PC-3 (cell line): ENCODE measurements at regions not wholly inside any gene's neighbourhood (a gene's known extent, or its start where the extent isn't known, plus 50 kb on each side); places are given as distances from the start of the nearest gene placed in this dataset.

Source experiments
- ATAC-seq: fragments of 200-7000 bp; cut with Tn5 transposase; 2 replicates; pipeline ENCODE4 v1.9.1; 2020; ENCODE audit warnings: mild to moderate bottlenecking, moderate library complexity
- BruUV-seq: library from RNA; stranded (reverse); fragments of 400-500 nt; replicated peaks from 2 replicates; lab custom pipeline; 2021; lab: Mats Ljungman, UMichigan
- CTCF ChIA-PET: fragments of 300-600 bp; sonication (Branson Sonifier 250); formaldehyde crosslinking; loops from one replicate; lab custom pipeline; 2022; ENCODE audit warnings: antibody characterized with exemption; lab: Charles Lee
- POLR2A ChIA-PET: fragments of 300-600 bp; sonication (Branson Sonifier 250); formaldehyde crosslinking; loops from one replicate; lab custom pipeline; 2022; ENCODE audit warnings: antibody characterized with exemption; ENCODE audit not compliant: unreplicated experiment; lab: Charles Lee
- DNase-seq: peaks from one replicate; pipeline ENCODE4 v3.0.0-alpha.2; 2015
- H2AFZ ChIP-seq: fragments of 300-600 bp; sonication (generic); 2 replicates; pipeline ENCODE4 v1.6.0; 2016; ENCODE audit warnings: antibody characterized with exemption, low read length
- H3F3A ChIP-seq: fragments of 300-600 bp; sonication (generic); one replicate; pipeline ENCODE4 v1.6.0; 2017; ENCODE audit warnings: antibody characterized with exemption, low read length, control low read depth, mild to moderate bottlenecking; ENCODE audit not compliant: unreplicated experiment
- H3K27ac ChIP-seq: fragments of 300-600 bp; sonication (generic); 2 replicates; pipeline ENCODE4 v1.5.1; 2016; ENCODE audit warnings: mild to moderate bottlenecking, low read length
- H3K27me3 ChIP-seq: fragments of 300-600 bp; sonication (generic); 2 replicates; pipeline ENCODE4 v1.6.1; 2016; ENCODE audit warnings: low read length, mixed read lengths
- H3K36me3 ChIP-seq: fragments of 300-600 bp; sonication (generic); 2 replicates; pipeline ENCODE4 v1.6.1; 2016; ENCODE audit warnings: low read depth, mixed run types, low read length, mixed read lengths
- H3K4me1 ChIP-seq: fragments of 300-600 bp; sonication (generic); 2 replicates; pipeline ENCODE4 v1.5.1; 2016; ENCODE audit warnings: low read length; ENCODE audit not compliant: insufficient read depth
- H3K4me2 ChIP-seq: fragments of 300-600 bp; sonication (generic); 2 replicates; pipeline ENCODE4 v1.6.0; 2016; ENCODE audit warnings: low read length
- H3K4me3 ChIP-seq: fragments of 300-600 bp; sonication (generic); 2 replicates; pipeline ENCODE4 v1.5.1; 2016; ENCODE audit warnings: mild to moderate bottlenecking, low read length, mixed read lengths
- H3K79me2 ChIP-seq: fragments of 300-600 bp; sonication (generic); 2 replicates; pipeline ENCODE4 v1.6.1; 2017; ENCODE audit warnings: low read length, mixed read lengths
- H3K9ac ChIP-seq: fragments of 300-600 bp; sonication (generic); 2 replicates; pipeline ENCODE4 v1.6.0; 2016; ENCODE audit warnings: mild to moderate bottlenecking, low read length
- H3K9me2 ChIP-seq: fragments of 300-600 bp; sonication (generic); replicated peaks from 2 replicates; pipeline ENCODE4 v1.6.1; 2016; ENCODE audit warnings: mixed run types, low read length, mixed read lengths
- H3K9me3 ChIP-seq: fragments of 300-600 bp; sonication (generic); 2 replicates; pipeline ENCODE4 v1.6.1; 2016; ENCODE audit warnings: low read length, mixed read lengths
- H4K20me1 ChIP-seq: fragments of 300-600 bp; sonication (generic); 2 replicates; pipeline ENCODE4 v1.6.1; 2016; ENCODE audit warnings: low read length, mixed read lengths
- CTCF ChIP-seq: fragments of 300-600 bp; sonication (generic); conservative IDR thresholded peaks from 2 replicates; pipeline ENCODE4 v1.5.1; 2017; ENCODE audit warnings: antibody characterized with exemption, low read depth, mild to moderate bottlenecking, low read length
- EZH2 ChIP-seq: fragments of 300-600 bp; sonication (generic); IDR thresholded peaks from one replicate; pipeline ENCODE4 v1.6.1; 2017; ENCODE audit warnings: antibody characterized with exemption, mild to moderate bottlenecking, low read length; ENCODE audit not compliant: unreplicated experiment
- EZH2phosphoT487 ChIP-seq: fragments of 300-600 bp; sonication (generic); IDR thresholded peaks from 2 replicates; pipeline ENCODE4 v1.6.1; 2018; ENCODE audit warnings: mild to moderate bottlenecking, antibody characterized with exemption, low read length, borderline replicate concordance
- intact Hi-C: fragments of 100-400 bp; cut with micrococcal nuclease; formaldehyde crosslinking; loops from 2 replicates; pipeline ENCODE4 v1.9.0; 2023

DNA sequence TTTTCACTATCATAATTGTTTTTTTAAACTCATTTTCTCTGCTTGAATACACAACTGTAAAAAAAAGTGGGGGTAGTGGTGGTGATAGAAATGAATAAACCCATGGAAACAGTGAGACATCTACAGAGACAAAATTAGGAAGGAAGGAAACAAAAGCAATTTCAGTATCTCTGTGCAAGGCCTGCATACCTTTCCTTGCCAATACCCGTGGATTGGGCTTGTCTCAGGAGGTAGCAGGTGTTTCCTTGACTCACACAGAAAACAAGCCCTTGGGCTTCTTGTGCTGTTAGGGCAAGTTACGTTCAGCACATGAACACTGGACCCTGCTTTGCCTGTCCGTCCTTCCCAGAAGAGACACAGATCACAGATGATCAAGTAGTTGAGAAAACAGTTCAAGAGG lies 372.2 kb downstream of the ZSWIM6 start:
- Histone ChIP-seq H3K36me3 (no peaks in the 10 kb centered on the region), H3F3A (no peaks in the 10 kb centered on the region), H3K4me2 (no peak overlapping the region), H4K20me1 (no peaks in the 10 kb centered on the region), H3K9ac (no peak overlapping the region), H2AFZ (no peak overlapping the region), H3K9me3 (no peaks in the 10 kb centered on the region), H3K27me3 (peaks cover 10% of the 10 kb centered on the region; the same call in 1 of the 2 replicates), H3K4me1 (no peaks in the 10 kb centered on the region), H3K79me2 (no peaks in the 10 kb centered on the region), H3K4me3 (no peak overlapping the region), H3K9me2 (no peaks in the 10 kb centered on the region), H3K27ac (no peak overlapping the region)
- no TSS peak for BruUV-seq
- no peak for TF ChIP-seq EZH2phosphoT487
- no peak for TF ChIP-seq CTCF
- TF ChIP-seq EZH2 = no peak
- POLR2A ChIA-PET = no interaction called here
- DNase-seq (no peak), ATAC-seq (no peak)
- CTCF ChIA-PET = no interaction called here
- intact Hi-C loops = no loop called here

DNA sequence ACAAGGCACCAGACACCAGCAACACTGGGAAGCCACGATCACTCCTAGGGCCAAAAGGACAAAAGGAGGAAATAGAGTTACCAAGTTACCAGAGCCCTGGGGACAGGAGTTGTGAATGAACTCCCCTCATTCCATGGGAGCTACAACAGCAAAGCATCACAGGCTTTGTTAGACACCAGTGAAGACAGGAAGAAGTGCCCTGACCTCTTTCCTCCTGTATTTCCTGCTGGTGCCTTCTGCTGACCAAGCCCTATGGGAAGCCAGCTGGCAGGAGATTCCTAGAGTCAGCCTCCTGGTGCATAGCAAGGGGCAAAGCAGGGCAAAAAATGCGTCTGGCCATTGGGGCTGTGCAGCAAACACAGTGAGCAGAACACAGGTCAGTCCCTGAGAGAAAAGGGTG lies 374.7 kb downstream of the ZSWIM6 start:
- Histone ChIP-seq H3K79me2 (no peaks in the 10 kb centered on the region), H3K9ac (no peak overlapping the region), H3K27ac (no peak overlapping the region), H3K4me2 (no peak overlapping the region), H3K9me3 (no peaks in the 10 kb centered on the region), H3K27me3 (peaks cover 10% of the 10 kb centered on the region; the same call in 1 of the 2 replicates), H3K36me3 (no peaks in the 10 kb centered on the region), H3K9me2 (no peaks in the 10 kb centered on the region), H2AFZ (no peak overlapping the region), H3K4me3 (no peak overlapping the region), H4K20me1 (no peaks in the 10 kb centered on the region), H3K4me1 (no peaks in the 10 kb centered on the region), H3F3A (no peaks in the 10 kb centered on the region)
- CTCF ChIA-PET = no interaction called here
- ATAC-seq (no peak), DNase-seq (no peak)
- TF ChIP-seq EZH2 = no peak
- TF ChIP-seq CTCF = no peak
- POLR2A ChIA-PET = no interaction called here
- intact Hi-C loops = no loop called here
- BruUV-seq = no TSS peak

DNA sequence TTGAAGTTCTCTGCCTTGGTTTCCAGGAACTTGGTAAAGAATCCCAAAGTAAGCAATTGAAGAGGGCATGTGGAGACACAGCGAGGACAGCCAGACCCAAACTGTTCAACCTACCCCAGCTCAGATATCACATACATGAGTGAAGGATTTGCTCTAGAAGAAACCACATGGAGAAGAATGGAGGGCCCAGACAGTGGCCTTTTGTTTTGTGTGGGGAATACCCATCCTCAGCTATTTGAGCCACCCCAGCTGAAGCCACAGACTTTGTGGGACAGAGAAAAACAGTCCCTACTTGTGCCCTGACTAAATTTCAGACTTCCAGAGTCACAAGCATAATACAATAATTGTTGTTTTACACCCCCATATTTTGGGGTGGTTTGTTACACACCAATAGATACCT lies 387.1 kb downstream of the ZSWIM6 start:
- Histone ChIP-seq H3K79me2 (no peaks in the 10 kb centered on the region), H4K20me1 (no peaks in the 10 kb centered on the region), H2AFZ (no peak overlapping the region), H3K36me3 (no peaks in the 10 kb centered on the region), H3K4me1 (no peaks in the 10 kb centered on the region), H3K9ac (no peak overlapping the region), H3K27me3 (peaks cover 17% of the 10 kb centered on the region; the same call in 1 of the 2 replicates), H3K9me2 (no peaks in the 10 kb centered on the region), H3K4me2 (no peak overlapping the region), H3F3A (no peaks in the 10 kb centered on the region), H3K4me3 (no peak overlapping the region), H3K27ac (no peak overlapping the region), H3K9me3 (no peaks in the 10 kb centered on the region)
- no peak for DNase-seq
- BruUV-seq = no TSS peak
- TF ChIP-seq EZH2 = no peak
- no peak for TF ChIP-seq EZH2phosphoT487
- TF ChIP-seq CTCF = no peak
- ATAC-seq = no peak
- ChIA-PET POLR2A (no interaction called here), CTCF (no interaction called here)
- intact Hi-C loops = no loop called here
